A549 (cell line): ENCODE measurements at regions not wholly inside any gene's neighbourhood (a gene's known extent, or its start where the extent isn't known, plus 50 kb on each side); places are given as distances from the start of the nearest gene placed in this dataset.
A peak's percentile ranks its signal among the peaks of the same experiment; 100 is the strongest.

Experiments used
- EP300 ChIP-seq, 2 experiments: fragments of >200 bp; sonication (Bioruptor Twin); formaldehyde crosslinking; IDR thresholded peaks; 2 replicates in 1 of 2; 3 replicates in 1 of 2; pipeline ENCODE4 v1.6.1; 2016 to 2017
- POLR2A ChIP-seq: IDR thresholded peaks from 2 replicates; pipeline ENCODE4 v1.6.1; 2012; ENCODE audit warnings: mild to moderate bottlenecking, low read length
- RFX5 ChIP-seq: fragments of 450-650 bp; IDR thresholded peaks from 2 replicates; pipeline ENCODE4 v1.7.1; 2014; ENCODE audit warnings: antibody characterized with exemption, mild to moderate bottlenecking, moderate library complexity
- SMC3 ChIP-seq: fragments of >200 bp; sonication (Bioruptor Twin); formaldehyde crosslinking; IDR thresholded peaks from 3 replicates; pipeline ENCODE4 v1.6.1; 2018; ENCODE audit warnings: inconsistent platforms

DNA sequence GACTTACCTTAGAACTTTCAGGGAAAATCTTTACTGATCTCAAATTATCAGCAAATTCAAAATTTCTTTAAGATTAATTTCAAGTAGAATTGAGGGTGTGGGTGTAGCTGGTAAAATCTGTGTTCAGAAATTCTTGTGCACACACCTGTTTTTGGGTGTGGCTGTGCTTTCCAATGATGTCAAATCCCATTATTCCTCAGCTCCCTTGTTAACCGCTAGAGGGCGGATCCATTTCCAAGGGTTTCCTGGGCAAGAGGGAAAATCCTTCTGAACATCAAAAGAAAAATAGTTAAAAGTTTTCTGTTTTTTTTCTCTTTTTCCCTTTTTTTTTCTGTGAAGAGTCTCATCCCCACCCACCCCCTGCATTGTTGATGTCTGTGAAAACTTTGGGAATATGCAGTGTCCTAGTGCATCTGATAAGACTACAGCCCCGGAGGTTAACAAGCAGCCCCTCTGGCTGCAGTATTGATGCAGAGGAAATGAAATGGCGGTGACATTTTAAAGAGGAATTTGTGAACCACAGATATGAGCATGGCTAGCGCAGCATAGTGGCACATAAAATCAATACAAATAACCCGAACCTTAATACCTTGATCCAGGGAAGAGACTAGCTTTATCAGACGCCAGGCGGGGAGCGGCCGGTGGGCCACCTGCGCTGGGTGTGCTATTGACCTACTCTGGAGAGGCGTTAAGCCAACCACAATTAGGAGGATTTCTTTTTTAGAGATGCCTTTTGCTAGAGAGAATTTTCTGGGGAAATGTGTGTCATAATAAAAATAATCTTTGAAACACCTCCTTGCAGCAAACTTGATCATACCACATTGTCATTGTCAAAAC, 130.9 kb downstream of the FOXA2 start:
- TF ChIP-seq EP300 (IDR thresholded peaks at IDR 0.05) (no peak), POLR2A (no peak), RFX5 (no peak), SMC3 (peak; percentile 91)
